ENCODE measurements at regions not wholly inside any gene's neighbourhood (a gene's known extent, or its start where the extent isn't known, plus 50 kb on each side); places are given as distances from the start of the nearest gene placed in this dataset.

GRCh38 chr2:147491506-147491905, 353.3 kb upstream of the ACVR2A start:
- peaks cover 31% of the 10 kb centered on the region for H3K4me1 Mint-ChIP-seq
- H3K9me3 Mint-ChIP-seq: peaks cover 12% of the 10 kb centered on the region
- peaks cover 40% of the 10 kb centered on the region for H3K36me3 Mint-ChIP-seq (ENCODE audit: low read depth)
- CTCF ChIA-PET: interaction anchor here (1.0 kb wide), 1 partner anchor 159 kb away, joined by 3 read pairs; no protein-coding TSS in a partner anchor
- H3K27ac Mint-ChIP-seq: no peak overlapping the region
- POLR2A ChIA-PET: interaction anchor here (1.0 to 2.7 kb wide), 5 partner anchors 8 to 352 kb away, joined by 3 to 17 read pairs (median 4); no protein-coding TSS in a partner anchor
- H3K27me3 Mint-ChIP-seq: no peaks in the 10 kb centered on the region
- no peak overlapping the region for H3K4me3 Mint-ChIP-seq
- no peak for DNase-seq

GRCh38 chr2:147490401-147491261, 354.2 kb upstream of the ACVR2A start:
- Mint-ChIP-seq H3K27ac (peak overlapping the region; percentile 81), H3K9me3 (peaks cover 12% of the 10 kb centered on the region), H3K4me3 (no peak overlapping the region), H3K4me1 (peaks cover 27% of the 10 kb centered on the region), H3K27me3 (no peaks in the 10 kb centered on the region), H3K36me3 (ENCODE audit: low read depth) (peaks cover 38% of the 10 kb centered on the region)
- ChIA-PET CTCF (interaction anchor here (1.0 kb wide), 1 partner anchor 158 kb away, joined by 3 read pairs; no protein-coding TSS in a partner anchor), POLR2A (interaction anchor here (1.0 to 2.7 kb wide), 6 partner anchors 9 to 355 kb away, joined by 3 to 17 read pairs (median 4); no protein-coding TSS in a partner anchor)
- DNase-seq: no peak

GRCh38 chr2:147488472-147488871, 356.4 kb upstream of the ACVR2A start:
- DNase-seq: no peak
- POLR2A ChIA-PET: no interaction called here
- Mint-ChIP-seq H3K27ac (no peak overlapping the region), H3K4me3 (no peak overlapping the region), H3K9me3 (peaks cover 7% of the 10 kb centered on the region), H3K27me3 (no peaks in the 10 kb centered on the region), H3K36me3 (ENCODE audit: low read depth) (peaks cover 24% of the 10 kb centered on the region), H3K4me1 (peaks cover 28% of the 10 kb centered on the region)
- CTCF ChIA-PET: no interaction called here

DNA sequence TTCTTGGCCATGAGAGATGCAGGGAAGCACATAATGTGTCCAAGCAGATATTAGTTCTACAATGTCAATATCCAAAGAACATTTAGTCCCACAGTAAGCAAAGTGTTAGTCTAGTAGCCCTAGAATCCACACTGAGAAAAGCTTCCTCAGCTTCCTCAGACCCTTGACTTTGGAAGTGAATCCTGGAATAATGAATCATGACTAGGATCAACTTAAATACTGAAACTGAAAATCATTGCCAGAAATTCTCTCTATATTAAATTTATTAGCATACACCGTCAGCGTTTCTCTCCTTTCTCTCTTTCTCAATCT, 356.9 kb upstream of the ACVR2A start:
- ChIA-PET CTCF (no interaction called here), POLR2A (no interaction called here)

DNA sequence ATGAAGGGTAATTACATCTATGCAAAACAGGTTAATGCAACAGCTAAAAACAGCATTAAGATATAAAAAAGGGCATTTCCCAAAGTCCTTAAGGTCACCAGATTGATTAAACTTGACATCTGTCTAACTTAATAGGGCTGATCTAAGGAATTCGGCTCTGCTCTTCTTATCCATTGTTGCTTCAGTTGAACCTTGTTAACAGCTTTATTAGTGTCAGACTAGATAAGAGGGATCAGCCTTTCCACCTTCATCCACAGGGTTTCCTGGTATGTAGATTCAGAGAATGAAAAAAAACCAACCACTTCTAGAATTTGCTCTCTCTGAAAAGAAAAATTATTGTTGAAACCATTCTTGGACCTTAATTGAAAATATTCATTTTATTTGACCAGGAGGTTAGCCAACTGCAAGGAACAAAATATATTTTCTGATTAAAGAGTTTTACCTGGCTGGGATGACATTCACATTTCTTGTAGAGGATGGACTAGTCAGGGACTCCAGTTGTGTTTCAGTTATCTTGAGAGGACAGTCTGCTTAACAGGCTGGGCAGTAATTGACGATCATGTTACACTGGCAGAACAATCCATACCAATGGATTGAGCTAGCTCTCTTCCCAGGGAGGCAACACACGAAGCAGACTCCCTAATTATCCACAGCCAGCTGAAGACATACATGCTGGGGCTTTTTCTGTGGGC, 357.4 kb upstream of the ACVR2A start:
- H3K27me3 Mint-ChIP-seq: no peaks in the 10 kb centered on the region
- DNase-seq: no peak
- POLR2A ChIA-PET: no interaction called here
- peaks cover 28% of the 10 kb centered on the region for H3K4me1 Mint-ChIP-seq
- CTCF ChIA-PET: no interaction called here
- no peak overlapping the region for H3K4me3 Mint-ChIP-seq
- no peak overlapping the region for H3K27ac Mint-ChIP-seq
- H3K36me3 Mint-ChIP-seq (ENCODE audit: low read depth): peaks cover 20% of the 10 kb centered on the region
- peaks cover 4% of the 10 kb centered on the region for H3K9me3 Mint-ChIP-seq

More for the DNA sequence above, 356.9 kb upstream of the ACVR2A start:
- DNase-seq: no peak
- Mint-ChIP-seq H3K4me3 (no peak overlapping the region), H3K27me3 (no peaks in the 10 kb centered on the region), H3K9me3 (peaks cover 7% of the 10 kb centered on the region), H3K4me1 (peaks cover 28% of the 10 kb centered on the region), H3K27ac (no peak overlapping the region), H3K36me3 (ENCODE audit: low read depth) (peaks cover 23% of the 10 kb centered on the region)

- H3K4me3 Mint-ChIP-seq: no peak overlapping the region
- peaks cover 12% of the 10 kb centered on the region for H3K4me1 Mint-ChIP-seq
- CTCF ChIA-PET: interaction anchor here (1.0 kb wide), 1 partner anchor 440 kb away, joined by 3 read pairs; no protein-coding TSS in a partner anchor
- peaks cover 6% of the 10 kb centered on the region for H3K36me3 Mint-ChIP-seq (ENCODE audit: low read depth)
- no peak overlapping the region for H3K27ac Mint-ChIP-seq
- no peaks in the 10 kb centered on the region for H3K27me3 Mint-ChIP-seq
- POLR2A ChIA-PET: no interaction called here
- H3K9me3 Mint-ChIP-seq: no peaks in the 10 kb centered on the region
- DNase-seq: no peak
These were observed 359.5 kb upstream of the ACVR2A start for GRCh38 chr2:147485210-147485851.

DNA sequence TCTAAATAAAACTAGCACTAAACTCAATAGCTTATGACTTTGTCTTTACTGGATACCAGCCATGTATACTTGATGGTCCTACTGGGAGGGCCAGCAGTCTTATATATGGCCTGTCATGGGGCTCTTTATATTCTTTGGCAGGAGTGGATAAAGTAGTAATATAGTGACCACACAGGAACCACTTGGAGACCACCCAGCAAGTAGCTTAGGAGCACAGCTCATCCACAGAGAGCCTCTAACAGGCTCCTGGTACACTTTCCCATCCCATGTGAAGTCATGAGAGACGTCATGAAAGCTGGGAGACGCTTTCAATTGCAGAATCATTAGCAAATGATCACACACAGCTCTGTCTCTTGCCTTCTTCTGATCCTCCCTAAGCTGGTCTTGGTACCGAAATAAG, 360.9 kb upstream of the ACVR2A start:
- peaks cover 2% of the 10 kb centered on the region for H3K9me3 Mint-ChIP-seq
- ChIA-PET POLR2A (interaction anchor here (1.0 to 1.1 kb wide), 2 partner anchors 16 to 65 kb away, joined by 3 to 4 read pairs; no protein-coding TSS in a partner anchor), CTCF (interaction anchor here (1.4 kb wide), 1 partner anchor 10 kb away, joined by 4 read pairs; no protein-coding TSS in a partner anchor)
- peaks cover 4% of the 10 kb centered on the region for H3K4me1 Mint-ChIP-seq
- H3K27ac Mint-ChIP-seq: no peak overlapping the region
- H3K36me3 Mint-ChIP-seq (ENCODE audit: low read depth): peaks cover under 1% of the 10 kb centered on the region
- H3K27me3 Mint-ChIP-seq: no peaks in the 10 kb centered on the region
- DNase-seq: no peak
- no peak overlapping the region for H3K4me3 Mint-ChIP-seq

DNA sequence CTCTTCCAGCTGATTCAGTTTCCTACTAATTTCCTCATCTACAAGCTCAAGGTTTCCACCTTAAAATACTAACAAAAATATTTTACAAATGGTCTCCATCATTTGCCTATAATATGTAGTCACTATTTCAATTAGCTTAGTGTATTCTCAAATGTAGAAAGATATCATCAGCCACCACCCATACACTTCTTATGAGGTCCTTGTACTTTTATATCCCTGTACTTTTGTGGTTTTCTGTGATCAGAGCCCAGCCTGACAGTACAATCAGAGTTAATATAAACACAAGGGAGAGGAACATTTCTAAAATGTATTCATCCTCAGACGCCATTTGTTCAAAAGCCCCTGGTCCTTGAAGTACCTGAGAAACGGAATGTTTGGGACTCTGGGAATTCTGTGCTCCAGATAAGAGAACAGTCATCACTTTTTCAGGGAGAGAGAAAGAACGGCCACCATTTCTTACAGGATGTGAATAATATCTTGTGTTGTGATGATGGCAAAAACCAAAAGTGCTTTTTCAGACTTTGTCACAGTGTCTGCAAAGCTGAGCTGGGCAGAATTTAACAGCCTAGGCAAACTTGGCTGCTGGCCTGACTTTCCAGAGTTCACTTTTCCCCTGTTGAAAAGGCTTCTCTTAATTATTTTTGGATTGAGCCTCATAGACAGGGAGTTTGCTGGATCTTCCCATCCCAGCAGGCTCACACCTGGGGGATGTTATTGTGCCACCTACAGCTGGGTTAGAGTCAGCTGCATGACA, 361.7 kb upstream of the ACVR2A start:
- Mint-ChIP-seq H3K27ac (no peak overlapping the region), H3K27me3 (no peaks in the 10 kb centered on the region), H3K4me3 (no peak overlapping the region), H3K36me3 (ENCODE audit: low read depth) (no peaks in the 10 kb centered on the region), H3K9me3 (peaks cover 2% of the 10 kb centered on the region), H3K4me1 (peaks cover 3% of the 10 kb centered on the region)
- ChIA-PET POLR2A (interaction anchor here (0.9 to 1.1 kb wide), 3 partner anchors 17 to 66 kb away, joined by 3 to 4 read pairs (median 3); no protein-coding TSS in a partner anchor), CTCF (interaction anchor here (1.4 kb wide), 1 partner anchor 11 kb away, joined by 4 read pairs; no protein-coding TSS in a partner anchor)
- no peak for DNase-seq

GRCh38 chr2:147482111-147482895, 362.5 kb upstream of the ACVR2A start:
- CTCF ChIA-PET: no interaction called here

GRCh38 chr2:147479358-147479757, 365.5 kb upstream of the ACVR2A start:
- ChIA-PET CTCF (interaction anchor here (0.6 kb wide), 1 partner anchor 388 kb away, joined by 3 read pairs; no protein-coding TSS in a partner anchor), POLR2A (no interaction called here)
- no peak for DNase-seq
- Mint-ChIP-seq H3K27me3 (no peaks in the 10 kb centered on the region), H3K27ac (no peak overlapping the region), H3K9me3 (peaks cover 5% of the 10 kb centered on the region), H3K36me3 (ENCODE audit: low read depth) (no peaks in the 10 kb centered on the region), H3K4me1 (peaks cover 3% of the 10 kb centered on the region), H3K4me3 (no peak overlapping the region)

More at GRCh38 chr2:147482111-147482895, 362.5 kb upstream of the ACVR2A start:
- Mint-ChIP-seq H3K9me3 (peaks cover 2% of the 10 kb centered on the region), H3K27me3 (no peaks in the 10 kb centered on the region), H3K36me3 (ENCODE audit: low read depth) (no peaks in the 10 kb centered on the region), H3K4me3 (no peak overlapping the region), H3K4me1 (peaks cover 3% of the 10 kb centered on the region), H3K27ac (no peak overlapping the region)
- no peak for DNase-seq
- POLR2A ChIA-PET: interaction anchor here (0.9 kb wide), 1 partner anchor 33 kb away, joined by 3 read pairs; no protein-coding TSS in a partner anchor

DNA sequence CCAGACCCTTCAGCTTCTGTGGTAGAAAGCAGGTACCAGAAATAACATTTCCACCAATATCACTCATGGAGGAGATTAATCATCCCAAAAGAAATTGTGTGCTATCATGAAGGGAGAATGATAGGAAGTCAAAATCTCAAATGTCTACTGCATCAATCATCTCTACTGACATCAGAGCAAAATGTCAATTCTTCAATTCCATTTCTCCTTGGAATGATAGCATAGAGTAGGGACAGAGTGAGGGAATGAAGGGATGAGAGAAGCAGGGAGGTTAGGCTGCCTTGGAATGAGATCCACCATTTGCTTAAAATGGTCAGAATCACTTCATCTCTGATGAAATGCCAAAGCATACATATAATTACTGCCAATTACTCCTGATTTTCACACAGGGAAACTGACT, 371.8 kb upstream of the ACVR2A start:
- Mint-ChIP-seq H3K4me1 (no peaks in the 10 kb centered on the region), H3K4me3 (no peak overlapping the region), H3K9me3 (peaks cover 3% of the 10 kb centered on the region), H3K36me3 (ENCODE audit: low read depth) (peaks cover 2% of the 10 kb centered on the region), H3K27ac (no peak overlapping the region), H3K27me3 (peaks cover 1% of the 10 kb centered on the region)
- DNase-seq: no peak
- ChIA-PET CTCF (no interaction called here), POLR2A (no interaction called here)

DNA sequence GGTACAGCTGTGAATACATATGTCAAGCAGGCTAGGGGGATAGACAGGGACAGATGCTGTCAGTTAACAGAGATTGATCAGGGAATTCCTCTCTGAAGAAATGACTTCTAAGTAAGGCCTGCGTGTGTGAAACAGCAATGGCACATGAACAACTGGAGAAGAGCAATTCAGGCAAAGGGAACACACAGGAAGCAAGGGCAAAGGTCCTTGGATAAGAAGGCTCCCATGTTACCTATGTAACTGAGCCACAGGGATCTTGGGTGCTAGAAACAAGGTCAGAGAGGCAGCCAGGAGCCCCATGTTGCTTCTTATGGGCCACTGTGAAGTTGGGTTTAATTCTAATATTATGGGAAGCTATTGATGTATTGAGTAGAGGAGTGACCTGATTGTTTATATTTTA, 373.7 kb upstream of the ACVR2A start:
- Mint-ChIP-seq H3K4me3 (no peak overlapping the region), H3K27ac (no peak overlapping the region), H3K4me1 (peaks cover 4% of the 10 kb centered on the region), H3K27me3 (peaks cover 1% of the 10 kb centered on the region), H3K9me3 (peaks cover 4% of the 10 kb centered on the region), H3K36me3 (ENCODE audit: low read depth) (peaks cover 5% of the 10 kb centered on the region)
- DNase-seq: no peak
- POLR2A ChIA-PET: no interaction called here
- CTCF ChIA-PET: no interaction called here
